Sigmoid colon (tissue), 6 donors: ENCODE measurements at regions not wholly inside any gene's neighbourhood (a gene's known extent, or its start where the extent isn't known, plus 50 kb on each side); places are given as distances from the start of the nearest gene placed in this dataset.
"Not testable (repeated sequence)": the region's sequence is repeated elsewhere in the genome, so short reads cannot be mapped to it uniquely, and the experiment has no call there.

Experiments used
- DNase-seq: peaks from one replicate; pipeline ENCODE4 v3.0.0-alpha.2; 2019
- H3K27ac ChIP-seq, 4 donors: fragments of 200-600 bp; sonication (generic); one replicate each; pipeline ENCODE4 v1.5.1; 2016 to 2019; ENCODE audit warnings: mild to moderate bottlenecking in 1 of 4
- H3K27me3 ChIP-seq, 3 donors: fragments of 200-600 bp; sonication (generic); one replicate each; pipeline ENCODE4 v1.5.1; 2019; ENCODE audit warnings: mild to moderate bottlenecking in 1 of 3
- H3K36me3 ChIP-seq, 4 donors: fragments of 200-600 bp; sonication (generic); one replicate each; pipeline ENCODE4 v1.5.1; 2016 to 2019
- H3K4me1 ChIP-seq, 4 donors: fragments of 200-600 bp; sonication (generic); one replicate each; pipeline ENCODE4 v1.5.1; 2017 to 2019
- H3K4me3 ChIP-seq, 4 donors: fragments of 200-600 bp; sonication (generic); one replicate each; pipeline ENCODE4 v1.5.1; 2017 to 2019; ENCODE audit warnings: mild to moderate bottlenecking in 2 of 4, moderate library complexity in 1 of 4
- H3K9me3 ChIP-seq, 4 donors: fragments of 200-600 bp in 3 of 4; sonication (generic) in 3 of 4; one replicate each; pipeline versions ENCODE4 v1.5.1 to v1.6.1; 2013 to 2019
- CTCF ChIP-seq, 4 experiments: fragments of 450-650 bp in 3 of 4; fragments of 200-600 bp in 1 of 4; IDR thresholded peaks; one replicate each; pipeline ENCODE4 v1.5.1; 2016 to 2019; ENCODE audit warnings: antibody characterized with exemption in 4 of 4, mild to moderate bottlenecking in 3 of 4, moderate library complexity in 2 of 4
- EP300 ChIP-seq, 4 donors: sonication (generic); formaldehyde crosslinking; IDR thresholded peaks; one replicate each; pipeline ENCODE4 v1.6.1; 2017; ENCODE audit warnings: antibody characterized with exemption in 4 of 4
- POLR2A ChIP-seq, 2 donors: fragments of 450-650 bp; IDR thresholded peaks; one replicate each; pipeline ENCODE4 v1.6.1; 2016; ENCODE audit warnings: antibody characterized with exemption in 2 of 2, mild to moderate bottlenecking in 2 of 2, moderate library complexity in 2 of 2
- POLR2AphosphoS5 ChIP-seq, 4 donors: sonication (generic); formaldehyde crosslinking; IDR thresholded peaks; one replicate each; pipeline ENCODE4 v1.6.1; 2017; ENCODE audit warnings: antibody characterized with exemption in 4 of 4
- WGBS, 2 donors: extraction: QIAGEN DNeasy Blood & Tissue Kit; methylation state at CpG; one replicate each; pipeline ENCODE4 v1.1.7; 2013; 5-methylcytosine and 5-hydroxymethylcytosine counted together
- intact Hi-C: fragments of 100-400 bp; cut with DNase I; formaldehyde crosslinking; loops from one replicate; pipeline ENCODE4 v1.15.1; 2023
- donor health status: healthy with polysubstance abuse.
- donor health status: healthy.

- H3K27me3 ChIP-seq, result no peaks in the 10 kb centered on the region
- intact Hi-C loops, result no loop called here
- TF ChIP-seq EP300 (IDR thresholded peaks at IDR 0.05), result no peak
- no peak for TF ChIP-seq POLR2AphosphoS5 (IDR thresholded peaks at IDR 0.05)
- TF ChIP-seq CTCF (IDR thresholded peaks at IDR 0.05), result no peak
- no peak for TF ChIP-seq POLR2A (IDR thresholded peaks at IDR 0.05)
- H3K4me1 ChIP-seq, result no peaks in the 10 kb centered on the region
- H3K4me3 ChIP-seq, result no peak overlapping the region
- 46 to 55% methylated on average over 1 of the region's 1 CpG for WGBS, 2 donors
- no peak overlapping the region for H3K27ac ChIP-seq
- peaks cover 0 to 5% (median 0%) of the 10 kb centered on the region in 4 donors for H3K9me3 ChIP-seq
- H3K36me3 ChIP-seq, result no peaks in the 10 kb centered on the region
- no peak for DNase-seq
These were observed 572.5 kb downstream of the POM121L12 start for GRCh38 chr7:53607961-53608360.

- H3K9me3 ChIP-seq, result no peaks in the 10 kb centered on the region
- intact Hi-C loops, result no loop called here
- H3K4me3 ChIP-seq, result no peak overlapping the region
- WGBS, 2 donors, result 82 to 85% methylated on average over 1 of the region's 1 CpG
- no peak for TF ChIP-seq POLR2AphosphoS5 (IDR thresholded peaks at IDR 0.05)
- TF ChIP-seq POLR2A (IDR thresholded peaks at IDR 0.05), result no peak
- no peak for TF ChIP-seq EP300 (IDR thresholded peaks at IDR 0.05)
- no peak for TF ChIP-seq CTCF (IDR thresholded peaks at IDR 0.05)
- DNase-seq, result no peak
- H3K4me1 ChIP-seq, result no peaks in the 10 kb centered on the region
- no peaks in the 10 kb centered on the region for H3K36me3 ChIP-seq
- H3K27me3 ChIP-seq, result no peaks in the 10 kb centered on the region
- H3K27ac ChIP-seq, result no peak overlapping the region
These were observed 573.8 kb downstream of the POM121L12 start for GRCh38 chr7:53609185-53609584.

GRCh38 chr7:53611043-53611442 is 575.6 kb downstream of the POM121L12 start:
- Histone ChIP-seq H3K27me3 (no peaks in the 10 kb centered on the region), H3K4me3 (no peak overlapping the region), H3K36me3 (no peaks in the 10 kb centered on the region), H3K27ac (no peak overlapping the region), H3K9me3 (no peaks in the 10 kb centered on the region), H3K4me1 (no peaks in the 10 kb centered on the region)
- TF ChIP-seq EP300 (IDR thresholded peaks at IDR 0.05), result no peak
- TF ChIP-seq POLR2A (IDR thresholded peaks at IDR 0.05), result no peak
- TF ChIP-seq CTCF (IDR thresholded peaks at IDR 0.05), result no peak
- no peak for TF ChIP-seq POLR2AphosphoS5 (IDR thresholded peaks at IDR 0.05)
- DNase-seq, result no peak
- WGBS, 2 donors, result 49 to 51% methylated on average over 3 of the region's 3 CpGs
- intact Hi-C loops, result no loop called here

- H3K27me3 ChIP-seq, result no peaks in the 10 kb centered on the region
- H3K4me3 ChIP-seq, result no peak overlapping the region
- DNase-seq, result no peak
- H3K36me3 ChIP-seq, result no peaks in the 10 kb centered on the region
- TF ChIP-seq POLR2A (IDR thresholded peaks at IDR 0.05) (no peak), POLR2AphosphoS5 (IDR thresholded peaks at IDR 0.05) (no peak), CTCF (IDR thresholded peaks at IDR 0.05) (no peak), EP300 (IDR thresholded peaks at IDR 0.05) (no peak)
- 85 to 89% methylated on average over 4 of the region's 4 CpGs for WGBS, 2 donors
- no peak overlapping the region for H3K27ac ChIP-seq
- no peaks in the 10 kb centered on the region for H3K4me1 ChIP-seq
- intact Hi-C loops, result no loop called here
- peaks cover 0 to 6% (median 0%) of the 10 kb centered on the region in 4 donors for H3K9me3 ChIP-seq
These were observed 588.9 kb downstream of the POM121L12 start for GRCh38 chr7:53624356-53624755.

GRCh38 chr7:53628775-53629174 is 593.3 kb downstream of the POM121L12 start:
- Histone ChIP-seq H3K4me3 (no peak overlapping the region), H3K27me3 (no peaks in the 10 kb centered on the region), H3K27ac (no peak overlapping the region), H3K36me3 (no peaks in the 10 kb centered on the region), H3K4me1 (no peaks in the 10 kb centered on the region), H3K9me3 (peaks cover 0 to 9% (median 0%) of the 10 kb centered on the region in 4 donors)
- intact Hi-C loops, result no loop called here
- WGBS, 2 donors, result 85 to 91% methylated on average over 6 of the region's 6 CpGs
- TF ChIP-seq CTCF (IDR thresholded peaks at IDR 0.05), result no peak
- no peak for DNase-seq

- not testable (repeated sequence) for H3K4me1 ChIP-seq, H3K4me3 ChIP-seq, H3K27me3 ChIP-seq
These were observed 599.8 kb downstream of the POM121L12 start for GRCh38 chr7:53635251-53635650.

More at GRCh38 chr7:53635251-53635650, 599.8 kb downstream of the POM121L12 start:
- DNase-seq, H3K36me3 ChIP-seq, H3K27ac ChIP-seq, intact Hi-C loops: not testable (repeated sequence)
- 81 to 87% methylated on average over 5 of the region's 5 CpGs for WGBS, 2 donors
- peaks cover 0 to 18% (median 0%) of the 10 kb centered on the region in 4 donors for H3K9me3 ChIP-seq
